ENCODE measurements at regions not wholly inside any gene's neighbourhood (a gene's known extent, or its start where the extent isn't known, plus 50 kb on each side); places are given as distances from the start of the nearest gene placed in this dataset.

DNA sequence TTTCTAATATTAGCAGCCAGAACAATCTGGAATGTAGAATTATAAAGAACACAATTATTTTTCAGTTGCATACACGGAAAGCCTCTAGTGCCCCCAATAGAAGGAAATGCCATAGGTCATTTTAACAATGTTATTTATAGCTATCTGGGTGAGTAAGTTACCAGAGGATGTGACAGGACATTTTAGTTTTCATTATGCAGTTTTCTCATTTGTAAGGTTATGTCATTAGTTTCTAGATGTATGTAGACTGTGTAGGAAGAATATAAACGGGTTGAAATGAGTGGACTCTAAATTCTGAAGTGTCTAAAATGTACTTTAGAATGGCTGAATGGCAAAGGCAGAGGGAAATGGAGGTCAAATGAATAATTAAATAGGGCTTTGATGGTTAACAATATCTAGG lies 213.3 kb downstream of the DTHD1 start:
- Histone ChIP-seq H3K4me3 (ENCODE audit: low read length) (no peak overlapping the region), H3K9ac (ENCODE audit: low read length) (no peak overlapping the region), H4K20me1 (ENCODE audit: insufficient read depth) (no peaks in the 10 kb centered on the region), H3K79me2 (replicated peaks; ENCODE audit: insufficient read depth, low read length) (no peaks in the 10 kb centered on the region), H3F3A (ENCODE audit: insufficient read depth, low read length, poor library complexity, severe bottlenecking) (no peaks in the 10 kb centered on the region), H3K36me3 (ENCODE audit: insufficient read depth, low read length) (no peaks in the 10 kb centered on the region), H3K9me2 (ENCODE audit: insufficient read depth, low read length) (no peaks in the 10 kb centered on the region), H3K4me2 (ENCODE audit: low read length) (no peak overlapping the region), H3K9me3 (ENCODE audit: low read length) (no peaks in the 10 kb centered on the region), H3K27me3 (ENCODE audit: insufficient read depth, low read depth, low read length) (no peaks in the 10 kb centered on the region), H3K27ac (ENCODE audit: low read length) (no peak overlapping the region), H2AFZ (ENCODE audit: low read depth, low read length) (no peak overlapping the region)
- TF ChIP-seq SMC3 (conservative IDR thresholded peaks at IDR 0.05; ENCODE audit: poor library complexity) (no peak), RAD21 (conservative IDR thresholded peaks at IDR 0.05) (no peak), EP300 (conservative IDR thresholded peaks at IDR 0.05; ENCODE audit: poor library complexity, severe bottlenecking) (no peak), MXI1 (conservative IDR thresholded peaks at IDR 0.05; ENCODE audit: poor library complexity, severe bottlenecking) (no peak), POLR2AphosphoS5 (IDR thresholded peaks at IDR 0.05) (no peak), CTCF (IDR thresholded peaks at IDR 0.05; ENCODE audit: poor library complexity, severe bottlenecking) (no peak), REST (IDR thresholded peaks at IDR 0.05; ENCODE audit: borderline replicate concordance) (no peak), EZH2 (IDR thresholded peaks at IDR 0.05; ENCODE audit: borderline replicate concordance, insufficient read depth, low read length, poor library complexity, severe bottlenecking) (no peak)

GRCh38 chr4:36502350-36502749 lies 220.9 kb downstream of the DTHD1 start:
- H3K9ac ChIP-seq (ENCODE audit: low read length), result no peak overlapping the region
- no peaks in the 10 kb centered on the region for H3K9me3 ChIP-seq (ENCODE audit: low read length)
- no peaks in the 10 kb centered on the region for H3K27me3 ChIP-seq (ENCODE audit: insufficient read depth, low read depth, low read length)
- no peaks in the 10 kb centered on the region for H4K20me1 ChIP-seq (ENCODE audit: insufficient read depth)
- H3K27ac ChIP-seq (ENCODE audit: low read length), result no peak overlapping the region
- H3K4me3 ChIP-seq (ENCODE audit: low read length), result no peak overlapping the region
- H3K9me2 ChIP-seq (ENCODE audit: insufficient read depth, low read length), result no peaks in the 10 kb centered on the region
- H3F3A ChIP-seq (ENCODE audit: insufficient read depth, low read length, poor library complexity, severe bottlenecking), result no peaks in the 10 kb centered on the region
- no peak for TF ChIP-seq EZH2 (IDR thresholded peaks at IDR 0.05; ENCODE audit: borderline replicate concordance, insufficient read depth, low read length, poor library complexity, severe bottlenecking)
- TF ChIP-seq EP300 (conservative IDR thresholded peaks at IDR 0.05; ENCODE audit: poor library complexity, severe bottlenecking), result no peak
- no peak for TF ChIP-seq REST (IDR thresholded peaks at IDR 0.05; ENCODE audit: borderline replicate concordance)
- TF ChIP-seq MXI1 (conservative IDR thresholded peaks at IDR 0.05; ENCODE audit: poor library complexity, severe bottlenecking), result no peak
- TF ChIP-seq SMC3 (conservative IDR thresholded peaks at IDR 0.05; ENCODE audit: poor library complexity), result no peak
- no peak for TF ChIP-seq TAF1 (IDR thresholded peaks at IDR 0.05; ENCODE audit: low read depth)
- no peak for TF ChIP-seq POLR2AphosphoS5 (IDR thresholded peaks at IDR 0.05)
- no peak for TF ChIP-seq RAD21 (conservative IDR thresholded peaks at IDR 0.05)
- H3K79me2 ChIP-seq (replicated peaks; ENCODE audit: insufficient read depth, low read length), result no peaks in the 10 kb centered on the region
- no peak overlapping the region for H2AFZ ChIP-seq (ENCODE audit: low read depth, low read length)
- H3K4me2 ChIP-seq (ENCODE audit: low read length), result no peak overlapping the region
- no peaks in the 10 kb centered on the region for H3K36me3 ChIP-seq (ENCODE audit: insufficient read depth, low read length)

Data from neural cell (in vitro differentiated cells).